ENCODE measurements at regions not wholly inside any gene's neighbourhood (a gene's known extent, or its start where the extent isn't known, plus 50 kb on each side); places are given as distances from the start of the nearest gene placed in this dataset.

- CTCF ChIA-PET: no interaction called here
- Histone ChIP-seq H3K36me3 (ENCODE audit: control insufficient read depth in 2 of 2, extremely low read depth in 1 of 2, insufficient read depth in 2 of 2, low read length in 2 of 2) (no peaks in the 10 kb centered on the region), H3K4me2 (ENCODE audit: insufficient read depth, low read length) (no peak overlapping the region), H3K4me1 (ENCODE audit: control insufficient read depth, extremely low read depth, insufficient read depth, low read length) (no peaks in the 10 kb centered on the region), H4K20me1 (replicated peaks; ENCODE audit: control insufficient read depth, extremely low read depth, insufficient read depth, low read length) (no peaks in the 10 kb centered on the region), H3K4me3 (replicated peaks in 1 of 3; ENCODE audit: insufficient read depth in 1 of 3, low read depth in 1 of 3, low read length in 3 of 3) (no peak overlapping the region), H3K9me1 (replicated peaks; ENCODE audit: control insufficient read depth, extremely low read depth, insufficient read depth, low read length) (no peaks in the 10 kb centered on the region), H3K27me3 (ENCODE audit: control insufficient read depth in 2 of 2, insufficient read depth in 2 of 2, low read length in 2 of 2) (no peaks in the 10 kb centered on the region), H2AFZ (ENCODE audit: low read depth, low read length) (no peak overlapping the region), H3K9me3 (replicated peaks; ENCODE audit: control insufficient read depth, insufficient read depth, low read length) (no peaks in the 10 kb centered on the region), H3K79me2 (ENCODE audit: control insufficient read depth, insufficient read depth, low read length) (no peaks in the 10 kb centered on the region), H3K9ac (replicated peaks; ENCODE audit: extremely low read depth, insufficient read depth, low read length) (no peak overlapping the region), H3K27ac (ENCODE audit: insufficient read depth, low read depth, low read length) (no peak overlapping the region)
- dilution Hi-C loops (cut with MboI; ENCODE audit: extremely low pct_ligation_motif_present, low sequenced_read_pairs) (no loop called here), intact Hi-C loops (cut with micrococcal nuclease) (no loop called here)
- POLR2A ChIA-PET: no interaction called here
- TF ChIP-seq FOS (IDR thresholded peaks at IDR 0.05; ENCODE audit: borderline replicate concordance, insufficient read depth, low read length): no peak
- TF ChIP-seq MAX (IDR thresholded peaks at IDR 0.05; ENCODE audit: insufficient read depth, insufficient read length): no peak
- no peak for TF ChIP-seq POLR2A (IDR thresholded peaks at IDR 0.05; ENCODE audit: low read depth, low read length)
- no peak for TF ChIP-seq GATA2 (IDR thresholded peaks at IDR 0.05; ENCODE audit: insufficient read depth, insufficient read length, low read depth, low read length)
- TF ChIP-seq MYC (IDR thresholded peaks at IDR 0.05; ENCODE audit: low read depth, low read length): no peak
- TF ChIP-seq EZH2 (IDR thresholded peaks at IDR 0.05; ENCODE audit: borderline replicate concordance, low read depth, low read length, severe bottlenecking): no peak
- no peak for TF ChIP-seq POLR2AphosphoS5 (IDR thresholded peaks at IDR 0.05; ENCODE audit: insufficient read depth, low read depth, low read length)
- TF ChIP-seq CTCF (IDR thresholded peaks at IDR 0.05; ENCODE audit: extremely low read depth in 1 of 2, insufficient read depth in 1 of 2, low read depth in 1 of 2, low read length in 2 of 2): no peak
- no peak for TF ChIP-seq JUN (IDR thresholded peaks at IDR 0.05; ENCODE audit: borderline replicate concordance, insufficient read depth, insufficient read length, low read depth)
- FAIRE-seq (no peak), DNase-seq (ENCODE audit: low read depth, low spot score) (no peak)
- BruUV-seq (replicated peaks): no TSS peak
These were observed 161.3 kb upstream of the RREB1 start for GRCh38 chr6:6946206-6947155.
